HG03108 (cell line): ENCODE measurements at regions not wholly inside any gene's neighbourhood (a gene's known extent, or its start where the extent isn't known, plus 50 kb on each side); places are given as distances from the start of the nearest gene placed in this dataset.
"Not testable (repeated sequence)": the region's sequence is repeated elsewhere in the genome, so short reads cannot be mapped to it uniquely, and the experiment has no call there.

Experiments used
- ATAC-seq: cut with Tn5 transposase; IDR thresholded peaks from one replicate; pipeline ENCODE4 v1.9.1; 2021; ENCODE audit warnings: moderate library complexity; ENCODE audit not compliant: unreplicated experiment

DNA sequence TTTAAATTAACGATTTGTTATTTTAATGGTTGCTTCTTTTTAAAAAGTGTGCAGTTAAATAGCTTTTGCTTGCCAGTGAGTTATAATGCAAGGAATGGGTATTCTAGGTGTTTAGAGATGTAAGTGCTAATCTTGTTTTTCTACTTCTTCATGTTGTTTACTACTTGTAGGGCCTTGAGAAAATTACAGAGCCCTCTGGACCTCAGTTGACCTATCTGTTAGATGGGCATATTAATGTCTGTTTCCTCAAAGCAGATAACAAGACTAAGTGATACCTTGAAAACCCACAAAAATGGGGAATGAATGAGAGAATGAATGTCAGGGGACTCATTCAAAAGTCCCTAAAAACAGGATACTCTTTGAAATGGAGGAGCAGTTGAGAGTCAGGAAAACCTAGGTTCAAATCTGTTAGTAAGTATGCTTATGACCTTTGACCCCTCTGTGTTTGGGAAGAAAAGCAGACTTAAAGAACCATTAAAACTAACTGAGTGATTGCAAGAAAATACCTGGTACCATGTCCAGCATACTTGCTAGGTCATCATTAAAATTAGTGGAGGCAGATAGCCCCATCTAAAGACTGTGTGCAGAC is 419.5 kb downstream of the EDEM1 start:
- ATAC-seq = no peak

- ATAC-seq = no peak
Observed at GRCh38 chr3:5607581-5607980, 420.1 kb downstream of the EDEM1 start.

- ATAC-seq = not testable (repeated sequence)
Observed at GRCh38 chr3:5608971-5609370, 421.5 kb downstream of the EDEM1 start.

- ATAC-seq = no peak
Observed at GRCh38 chr3:5613599-5613998, 426.1 kb downstream of the EDEM1 start.

DNA sequence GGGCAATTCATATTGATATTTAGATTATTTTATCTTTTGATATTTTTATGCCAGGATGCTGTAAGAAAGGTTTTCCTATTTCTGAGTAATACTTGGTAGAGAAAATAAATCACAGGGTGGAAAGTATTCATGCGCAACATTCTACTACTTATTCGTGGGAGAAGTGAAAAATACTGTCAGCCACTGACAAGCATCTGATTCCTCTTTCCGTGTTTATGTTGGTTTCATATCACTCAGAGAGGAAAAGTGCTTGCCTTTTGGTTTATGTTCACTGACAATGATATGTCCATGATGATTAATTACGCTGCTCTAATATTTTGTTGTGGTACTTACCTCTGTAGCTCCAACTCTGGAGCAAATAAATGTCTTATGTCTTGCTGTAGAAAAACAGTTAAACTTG is 429.4 kb downstream of the EDEM1 start:
- ATAC-seq = no peak

DNA sequence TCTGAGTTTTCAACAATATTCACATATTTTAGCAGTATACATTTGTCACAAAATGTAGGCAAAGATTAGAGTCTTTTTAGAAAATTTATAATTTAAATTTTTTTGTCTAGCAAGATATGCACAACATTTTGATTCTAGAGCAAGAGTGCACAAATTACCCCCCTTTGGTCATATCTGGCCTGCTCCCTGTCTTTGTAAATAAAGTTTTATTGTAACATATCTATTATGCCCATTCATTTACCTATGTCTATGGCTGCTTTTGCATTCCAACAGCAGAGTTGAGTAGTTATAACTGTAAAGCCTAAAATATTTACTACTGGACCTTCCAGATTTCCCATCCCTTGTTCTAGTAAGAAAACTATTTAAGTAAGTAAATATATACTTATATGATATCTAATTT is 430.7 kb downstream of the EDEM1 start:
- no peak for ATAC-seq

- no peak for ATAC-seq
Observed at GRCh38 chr3:5630406-5630805, 442.9 kb downstream of the EDEM1 start.

GRCh38 chr3:5633960-5634359 is 446.5 kb downstream of the EDEM1 start:
- ATAC-seq = no peak

DNA sequence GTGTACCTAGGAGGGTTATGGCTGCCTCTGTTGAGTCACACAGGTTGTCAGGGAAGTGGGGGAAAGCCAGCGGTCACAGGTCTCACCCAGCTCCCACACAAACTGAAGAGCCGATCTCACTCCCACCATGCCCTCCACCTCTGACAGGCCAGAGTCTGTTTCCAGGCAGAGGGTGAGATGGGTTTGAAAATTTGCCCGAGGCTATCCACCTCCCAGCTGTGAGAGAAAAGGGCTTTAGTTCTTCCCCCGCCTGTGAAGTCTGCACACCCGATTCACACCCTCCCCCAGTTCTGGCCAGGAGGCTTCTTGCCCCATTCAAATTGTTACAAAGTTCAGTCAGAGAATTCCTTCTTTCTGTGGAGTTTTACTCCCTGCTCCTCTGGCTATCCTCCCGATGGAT is 446.9 kb downstream of the EDEM1 start:
- no peak for ATAC-seq

- no peak for ATAC-seq
Observed at GRCh38 chr3:5635746-5636145, 448.2 kb downstream of the EDEM1 start.

DNA sequence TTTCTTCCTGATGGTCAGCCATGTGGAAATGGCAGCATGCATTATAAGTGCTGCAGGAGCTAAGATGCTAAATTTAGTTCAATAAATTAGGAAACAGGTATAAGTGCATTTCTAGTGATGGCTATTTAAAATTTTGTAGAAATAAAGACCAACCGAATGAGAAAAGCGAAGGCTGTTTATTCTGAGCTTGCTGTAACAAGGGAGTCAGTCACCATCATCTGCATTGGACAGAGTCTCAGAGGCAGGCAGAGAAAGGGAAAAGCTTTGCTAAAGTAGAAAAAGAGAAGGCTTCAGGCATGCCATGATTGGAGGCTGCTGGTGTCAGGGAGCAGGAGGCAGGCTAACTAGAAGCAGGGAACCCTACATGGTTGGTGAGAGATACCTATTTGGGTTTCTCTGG is 451.0 kb downstream of the EDEM1 start:
- no peak for ATAC-seq

- ATAC-seq = no peak
Observed at GRCh38 chr3:5644773-5645670, 457.5 kb downstream of the EDEM1 start.

DNA sequence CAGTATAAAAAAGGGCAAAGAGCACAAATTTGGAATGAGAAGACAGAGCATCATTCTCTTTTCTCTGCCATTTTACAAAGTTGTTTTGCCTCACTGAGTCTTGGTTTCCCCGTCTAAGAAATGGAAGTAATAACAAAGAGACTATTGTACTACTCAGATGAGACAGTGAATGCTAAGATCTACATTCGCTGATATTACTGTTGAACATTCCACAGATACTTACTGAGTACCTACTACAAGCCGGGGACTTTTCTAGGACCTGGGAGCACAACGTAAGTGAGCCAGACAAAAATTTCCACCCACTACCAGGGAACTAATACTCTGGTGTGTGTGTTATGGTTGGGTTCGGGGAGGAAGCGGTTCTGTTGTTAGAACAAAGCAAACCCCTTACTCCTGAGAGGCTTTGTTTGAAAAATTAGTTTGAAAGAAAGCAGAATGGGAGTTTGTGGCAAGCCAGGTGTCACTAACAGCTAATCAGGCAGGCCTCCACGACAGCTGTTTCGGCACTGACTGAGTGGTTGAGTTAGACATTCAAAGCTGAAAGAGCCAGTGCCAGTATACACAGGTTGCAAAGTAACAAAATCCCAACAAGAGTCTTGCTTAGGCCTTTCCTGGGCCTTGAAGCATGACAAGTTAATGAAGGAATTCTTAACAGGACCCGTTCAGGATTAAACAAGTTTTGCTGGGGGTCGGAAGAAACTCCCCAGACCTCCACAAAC is 458.3 kb downstream of the EDEM1 start:
- no peak for ATAC-seq

GRCh38 chr3:5650303-5650702 is 462.8 kb downstream of the EDEM1 start:
- ATAC-seq = no peak

DNA sequence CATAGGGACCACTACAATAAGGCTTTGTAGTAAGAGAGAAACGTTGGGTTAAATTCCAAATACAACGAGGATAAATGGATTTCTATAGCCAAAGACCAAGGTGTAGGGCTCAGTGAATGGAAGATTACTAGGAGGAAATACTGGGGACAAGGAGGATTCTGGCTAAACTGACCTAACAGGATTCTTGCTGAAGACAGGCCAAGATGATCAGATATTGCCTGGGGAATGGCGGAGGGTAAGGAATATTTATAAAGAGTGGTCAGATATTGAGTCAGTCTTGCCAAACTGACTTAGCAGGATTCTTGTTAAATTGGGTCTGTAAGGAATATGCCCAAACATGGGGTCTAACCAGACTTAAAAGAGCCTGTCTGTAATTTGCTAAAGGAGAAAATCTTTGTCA is 463.8 kb downstream of the EDEM1 start:
- ATAC-seq = no peak

DNA sequence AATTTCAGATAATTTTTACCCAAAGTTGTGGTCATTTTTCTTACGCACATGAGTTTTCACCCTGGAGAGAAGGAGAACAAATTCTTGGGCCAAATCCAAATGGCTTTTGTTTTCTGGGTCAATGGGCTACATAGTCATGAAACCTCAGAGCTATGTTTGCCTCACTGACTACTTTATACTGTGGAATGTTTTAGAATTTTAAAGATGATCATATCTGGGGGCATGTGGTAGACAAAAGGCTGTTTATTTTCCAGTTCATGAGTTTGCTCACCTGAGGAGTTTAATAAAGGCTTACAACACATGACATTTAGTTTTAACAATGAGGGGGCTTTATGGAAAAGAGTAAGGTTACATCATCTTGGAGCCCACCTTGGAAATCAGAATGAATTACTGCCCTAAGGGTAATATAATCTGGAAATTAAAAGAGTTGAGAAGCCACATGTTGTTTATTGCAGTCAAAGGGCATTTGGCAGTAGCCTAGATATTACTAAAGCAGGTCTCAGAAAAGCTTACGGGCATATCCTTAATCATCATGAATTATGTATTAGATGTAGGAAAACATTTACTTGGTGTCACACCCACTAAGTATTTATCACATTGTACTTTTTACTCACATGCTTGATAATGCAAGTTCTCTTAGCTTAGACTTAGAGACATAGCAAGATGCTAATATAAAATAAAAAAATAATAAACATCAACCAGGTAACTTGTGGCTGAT is 466.1 kb downstream of the EDEM1 start:
- ATAC-seq = no peak

GRCh38 chr3:5657106-5657505 is 469.6 kb downstream of the EDEM1 start:
- ATAC-seq = no peak

DNA sequence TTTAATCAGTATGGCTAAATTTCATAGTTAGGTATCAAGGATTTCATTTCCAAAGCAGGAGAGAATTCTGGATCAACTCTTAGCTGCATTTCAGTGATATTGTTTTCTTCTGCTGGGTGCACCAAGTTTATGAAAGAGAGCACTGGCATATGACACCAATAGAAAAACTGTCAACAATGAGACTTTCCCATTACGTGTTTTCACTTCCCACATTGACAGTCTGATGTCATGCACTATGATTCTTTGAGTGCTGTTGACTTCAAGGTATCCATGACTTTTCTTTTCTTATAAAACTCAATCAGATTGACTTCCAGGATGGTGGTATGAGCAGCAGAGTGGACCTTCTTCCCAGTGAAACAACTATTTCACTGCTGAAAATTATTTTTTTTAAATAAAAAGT is 476.1 kb downstream of the EDEM1 start:
- no peak for ATAC-seq

DNA sequence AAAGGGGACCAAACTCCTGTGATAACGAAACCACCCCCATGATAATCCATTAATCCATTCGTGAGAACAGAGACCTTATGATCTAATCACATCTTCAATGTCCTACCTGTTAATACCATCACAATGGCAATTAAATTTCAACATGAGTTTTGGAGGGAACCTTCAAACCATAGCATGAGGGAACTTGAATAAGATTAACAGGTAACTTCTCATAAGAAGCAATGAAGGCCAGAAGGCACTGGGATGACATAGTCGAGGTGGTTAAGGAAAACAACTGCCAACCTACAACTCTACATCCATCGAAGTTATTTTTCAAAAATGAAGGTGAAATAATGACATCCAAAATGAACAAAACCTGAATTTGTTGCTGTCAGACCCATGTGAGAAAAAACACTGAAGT is 478.9 kb downstream of the EDEM1 start:
- no peak for ATAC-seq

GRCh38 chr3:5673521-5673920 is 486.0 kb downstream of the EDEM1 start:
- no peak for ATAC-seq

DNA sequence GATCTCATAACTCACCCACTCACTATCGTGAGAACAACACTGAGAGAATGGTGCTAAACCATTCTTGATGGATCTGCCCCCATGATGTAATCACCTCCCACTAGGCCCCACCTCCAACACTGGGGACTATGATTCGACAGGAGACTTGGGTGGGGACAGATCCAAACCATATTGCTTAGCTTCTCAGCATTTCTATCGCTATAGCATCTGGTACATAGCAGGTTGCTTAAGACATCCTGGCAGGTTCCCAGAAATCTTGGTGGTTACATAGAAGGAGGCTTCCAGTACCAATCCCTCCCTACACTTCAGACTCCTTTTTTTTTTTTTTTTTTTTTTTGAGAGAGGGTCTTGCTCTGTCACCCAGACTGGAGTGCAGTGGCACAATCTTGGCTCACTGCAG is 487.8 kb downstream of the EDEM1 start:
- ATAC-seq = no peak
